Neural crest cell (in vitro differentiated cells): ENCODE measurements at regions not wholly inside any gene's neighbourhood (a gene's known extent, or its start where the extent isn't known, plus 50 kb on each side); places are given as distances from the start of the nearest gene placed in this dataset.

Source experiments
- DNase-seq: peaks from one replicate; pipeline ENCODE4 v3.0.0; 2021; ENCODE audit warnings: low read depth, mixed read lengths, low spot score
- H3K27ac Mint-ChIP-seq: one replicate; pipeline ENCODE4 v1.8.0; 2021; ENCODE audit warnings: mild to moderate bottlenecking, mixed read lengths; ENCODE audit not compliant: unreplicated experiment
- H3K27me3 Mint-ChIP-seq: 2 replicates; pipeline ENCODE4 v1.8.0; 2021; ENCODE audit warnings: low read depth, mild to moderate bottlenecking, mixed read lengths
- H3K36me3 Mint-ChIP-seq: 2 replicates; pipeline ENCODE4 v1.8.0; 2021; ENCODE audit warnings: low read depth, mild to moderate bottlenecking, mixed read lengths
- H3K4me1 Mint-ChIP-seq: 2 replicates; pipeline ENCODE4 v1.8.0; 2021; ENCODE audit warnings: mixed read lengths
- H3K4me3 Mint-ChIP-seq: one replicate; pipeline ENCODE4 v1.8.0; 2021; ENCODE audit warnings: mild to moderate bottlenecking, mixed read lengths
- H3K9me3 Mint-ChIP-seq: 2 replicates; pipeline ENCODE4 v1.8.0; 2021; ENCODE audit warnings: mixed read lengths
- TF ChIP-seq, protein P1 (sequence below): fragments of 200-600 bp; sonication (generic); conservative IDR thresholded peaks from 2 replicates; pipeline ENCODE4 v1.5.0; 2021; ENCODE audit warnings: antibody characterized with exemption, mild to moderate bottlenecking

GRCh38 chr21:16794950-16795349 lies 717.9 kb upstream of the CXADR start:
- Mint-ChIP-seq H3K4me1 (peaks cover 8% of the 10 kb centered on the region), H3K9me3 (no peaks in the 10 kb centered on the region), H3K27me3 (no peaks in the 10 kb centered on the region), H3K36me3 (no peaks in the 10 kb centered on the region), H3K27ac (no peak overlapping the region), H3K4me3 (no peak overlapping the region)
- no peak for DNase-seq
- TF ChIP-seq, protein P1, sequence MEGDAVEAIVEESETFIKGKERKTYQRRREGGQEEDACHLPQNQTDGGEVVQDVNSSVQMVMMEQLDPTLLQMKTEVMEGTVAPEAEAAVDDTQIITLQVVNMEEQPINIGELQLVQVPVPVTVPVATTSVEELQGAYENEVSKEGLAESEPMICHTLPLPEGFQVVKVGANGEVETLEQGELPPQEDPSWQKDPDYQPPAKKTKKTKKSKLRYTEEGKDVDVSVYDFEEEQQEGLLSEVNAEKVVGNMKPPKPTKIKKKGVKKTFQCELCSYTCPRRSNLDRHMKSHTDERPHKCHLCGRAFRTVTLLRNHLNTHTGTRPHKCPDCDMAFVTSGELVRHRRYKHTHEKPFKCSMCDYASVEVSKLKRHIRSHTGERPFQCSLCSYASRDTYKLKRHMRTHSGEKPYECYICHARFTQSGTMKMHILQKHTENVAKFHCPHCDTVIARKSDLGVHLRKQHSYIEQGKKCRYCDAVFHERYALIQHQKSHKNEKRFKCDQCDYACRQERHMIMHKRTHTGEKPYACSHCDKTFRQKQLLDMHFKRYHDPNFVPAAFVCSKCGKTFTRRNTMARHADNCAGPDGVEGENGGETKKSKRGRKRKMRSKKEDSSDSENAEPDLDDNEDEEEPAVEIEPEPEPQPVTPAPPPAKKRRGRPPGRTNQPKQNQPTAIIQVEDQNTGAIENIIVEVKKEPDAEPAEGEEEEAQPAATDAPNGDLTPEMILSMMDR = no peak

DNA sequence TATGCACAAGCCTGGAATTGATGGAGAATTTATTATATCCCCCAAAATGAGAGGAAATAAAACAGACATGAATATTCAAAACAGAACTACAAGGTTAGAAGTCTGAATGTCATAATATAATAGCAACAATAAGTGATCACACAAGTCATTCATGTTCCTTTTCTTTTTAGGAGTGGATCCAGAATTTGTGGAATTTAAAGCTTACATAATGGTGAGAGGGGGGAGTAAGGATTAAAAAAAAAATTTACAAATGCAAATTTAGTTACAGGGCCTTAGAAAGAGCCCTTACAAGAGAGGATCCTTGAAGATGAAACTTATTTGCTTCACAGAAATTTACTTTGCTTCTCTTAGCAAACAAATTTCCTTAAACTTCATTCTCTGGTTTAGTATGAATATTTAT lies 716.1 kb upstream of the CXADR start:
- Mint-ChIP-seq H3K36me3 (no peaks in the 10 kb centered on the region), H3K27me3 (no peaks in the 10 kb centered on the region), H3K4me1 (peaks cover 8% of the 10 kb centered on the region), H3K9me3 (no peaks in the 10 kb centered on the region), H3K27ac (no peak overlapping the region), H3K4me3 (no peak overlapping the region)
- TF ChIP-seq, protein P1 = no peak
- no peak for DNase-seq

DNA sequence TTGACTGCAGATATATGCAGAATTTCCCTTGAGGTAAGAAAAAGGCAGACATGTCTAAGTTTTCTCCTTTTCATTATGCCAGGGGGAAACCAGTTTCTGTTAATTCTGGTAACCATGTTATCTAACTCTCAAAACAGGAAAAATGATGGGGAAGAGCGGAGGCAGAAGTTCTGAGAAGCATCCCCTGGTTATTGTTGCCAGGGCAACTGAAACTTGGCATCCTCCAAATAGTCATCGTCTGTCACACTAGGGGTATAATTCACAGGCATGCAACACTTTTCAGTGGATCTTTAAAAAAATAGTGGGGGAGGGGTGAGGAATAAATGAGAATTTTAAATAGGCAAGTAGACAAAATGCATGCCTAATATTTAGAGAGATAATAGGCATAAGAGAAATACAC lies 715.3 kb upstream of the CXADR start:
- Mint-ChIP-seq H3K9me3 (no peaks in the 10 kb centered on the region), H3K4me3 (no peak overlapping the region), H3K27me3 (no peaks in the 10 kb centered on the region), H3K36me3 (no peaks in the 10 kb centered on the region), H3K4me1 (peaks cover 8% of the 10 kb centered on the region), H3K27ac (no peak overlapping the region)
- TF ChIP-seq, protein P1 = no peak
- no peak for DNase-seq

GRCh38 chr21:16797966-16798365 lies 714.9 kb upstream of the CXADR start:
- H3K4me1 Mint-ChIP-seq = peaks cover 8% of the 10 kb centered on the region
- no peaks in the 10 kb centered on the region for H3K36me3 Mint-ChIP-seq
- TF ChIP-seq, protein P1 = no peak
- H3K27ac Mint-ChIP-seq = no peak overlapping the region
- H3K4me3 Mint-ChIP-seq = no peak overlapping the region
- no peak for DNase-seq
- H3K9me3 Mint-ChIP-seq = no peaks in the 10 kb centered on the region
- H3K27me3 Mint-ChIP-seq = no peaks in the 10 kb centered on the region

DNA sequence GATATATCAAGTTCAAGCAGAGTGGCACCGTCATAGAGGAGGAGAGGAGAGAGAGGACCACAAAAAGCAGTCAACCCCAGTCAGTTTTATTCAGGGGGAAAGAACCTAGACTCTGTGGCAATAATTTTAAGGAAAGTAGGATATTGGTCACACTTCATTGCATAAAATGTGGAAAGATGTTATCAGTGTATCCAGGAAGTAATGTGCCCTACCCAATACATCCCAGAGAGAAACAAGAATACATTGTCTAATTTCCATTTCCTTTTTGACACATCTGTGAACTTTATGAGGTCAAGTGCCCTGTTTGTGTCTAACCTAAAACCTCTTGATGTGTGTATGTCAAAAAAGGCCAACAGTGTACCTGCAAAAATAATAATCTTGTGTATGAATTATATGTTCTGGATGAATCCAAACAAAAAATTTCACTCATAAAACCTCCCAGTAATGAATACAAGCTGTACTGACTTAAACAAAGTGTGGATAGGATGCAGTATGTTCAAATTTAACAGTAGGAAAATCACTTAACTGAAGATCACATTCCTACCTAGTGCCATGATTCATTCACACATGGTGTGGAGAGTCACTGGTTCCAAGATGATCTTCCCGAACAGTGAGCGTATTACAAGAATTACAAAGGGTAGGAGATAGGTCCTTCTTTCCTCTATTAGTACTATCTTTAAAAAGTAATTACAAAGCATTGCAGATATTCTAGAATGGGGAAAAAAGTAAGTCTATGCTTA lies 712.1 kb upstream of the CXADR start:
- no peak for DNase-seq
- Mint-ChIP-seq H3K4me3 (no peak overlapping the region), H3K9me3 (peaks cover 5% of the 10 kb centered on the region), H3K27ac (no peak overlapping the region), H3K27me3 (no peaks in the 10 kb centered on the region), H3K36me3 (peaks cover 5% of the 10 kb centered on the region), H3K4me1 (peaks cover 8% of the 10 kb centered on the region)
- TF ChIP-seq, protein P1 = no peak
